GM21447 (cell line): ENCODE measurements at regions not wholly inside any gene's neighbourhood (a gene's known extent, or its start where the extent isn't known, plus 50 kb on each side); places are given as distances from the start of the nearest gene placed in this dataset.
"Not testable (repeated sequence)": the region's sequence is repeated elsewhere in the genome, so short reads cannot be mapped to it uniquely, and the experiment has no call there.

Experiments
- ATAC-seq: cut with Tn5 transposase; IDR thresholded peaks from one replicate; pipeline ENCODE4 v1.9.1; 2021; ENCODE audit not compliant: unreplicated experiment

DNA sequence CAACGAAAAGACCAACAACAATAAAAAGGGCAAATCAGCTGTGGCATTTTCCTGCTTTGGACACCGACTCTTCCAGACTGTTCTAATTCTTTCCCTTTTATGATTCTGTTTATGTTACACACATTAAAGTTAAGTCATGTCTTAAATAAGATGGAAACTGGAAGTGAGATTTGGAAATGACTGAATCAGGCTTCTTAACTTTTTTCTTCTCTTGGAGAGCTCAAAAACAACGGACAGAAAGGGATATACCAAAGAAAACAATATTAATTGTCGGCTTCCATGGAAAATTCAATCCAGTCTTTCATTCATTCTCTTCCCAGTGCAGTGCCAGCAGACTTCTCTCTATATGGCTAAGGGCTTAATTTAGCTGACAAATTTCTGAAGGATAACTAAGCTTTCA, 214.9 kb upstream of the DDHD1 start:
- ATAC-seq, result no peak

- no peak for ATAC-seq
These were observed 214.5 kb upstream of the DDHD1 start for GRCh38 chr14:53367644-53368026.

GRCh38 chr14:53365486-53366130, 212.5 kb upstream of the DDHD1 start:
- ATAC-seq, result no peak

DNA sequence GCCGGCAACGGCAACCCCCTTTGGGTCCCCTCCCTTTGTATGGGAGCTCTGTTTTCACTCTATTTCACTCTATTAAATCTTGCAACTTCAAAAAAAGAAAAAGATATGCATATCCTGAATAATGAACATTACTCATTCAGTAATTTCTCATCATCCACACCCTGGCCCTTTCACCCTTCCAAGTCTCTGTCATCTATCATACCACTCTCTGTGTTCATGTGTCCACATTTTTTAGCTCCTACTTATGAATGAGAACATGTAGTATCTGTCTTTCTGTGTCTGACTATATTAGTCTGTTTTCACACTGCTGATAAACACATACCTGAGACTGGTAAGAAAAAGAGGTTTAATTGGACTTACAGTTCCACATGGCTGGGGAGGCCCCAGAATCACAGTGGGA, 209.8 kb upstream of the DDHD1 start:
- ATAC-seq, result not testable (repeated sequence)

GRCh38 chr14:53360829-53361228, 207.7 kb upstream of the DDHD1 start:
- ATAC-seq, result no peak

DNA sequence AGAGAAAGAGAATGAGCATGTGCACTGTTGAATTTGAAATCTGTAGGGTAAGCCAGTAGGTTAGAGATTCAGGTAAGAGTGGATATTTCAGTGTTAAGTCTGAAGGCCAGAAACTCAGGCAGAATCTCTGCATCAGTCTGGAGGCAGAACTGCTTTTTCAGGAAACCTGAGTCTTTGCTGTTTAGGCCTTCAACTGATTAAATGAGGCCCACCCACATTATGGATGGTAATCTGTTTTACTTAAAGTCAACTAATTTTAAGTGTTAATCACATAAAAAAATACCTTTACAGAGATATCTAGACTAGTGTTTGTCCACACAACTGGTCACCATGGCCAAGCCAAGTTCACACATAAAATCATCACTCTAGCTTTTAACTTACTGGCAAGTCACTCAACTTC, 205.0 kb upstream of the DDHD1 start:
- ATAC-seq, result no peak

DNA sequence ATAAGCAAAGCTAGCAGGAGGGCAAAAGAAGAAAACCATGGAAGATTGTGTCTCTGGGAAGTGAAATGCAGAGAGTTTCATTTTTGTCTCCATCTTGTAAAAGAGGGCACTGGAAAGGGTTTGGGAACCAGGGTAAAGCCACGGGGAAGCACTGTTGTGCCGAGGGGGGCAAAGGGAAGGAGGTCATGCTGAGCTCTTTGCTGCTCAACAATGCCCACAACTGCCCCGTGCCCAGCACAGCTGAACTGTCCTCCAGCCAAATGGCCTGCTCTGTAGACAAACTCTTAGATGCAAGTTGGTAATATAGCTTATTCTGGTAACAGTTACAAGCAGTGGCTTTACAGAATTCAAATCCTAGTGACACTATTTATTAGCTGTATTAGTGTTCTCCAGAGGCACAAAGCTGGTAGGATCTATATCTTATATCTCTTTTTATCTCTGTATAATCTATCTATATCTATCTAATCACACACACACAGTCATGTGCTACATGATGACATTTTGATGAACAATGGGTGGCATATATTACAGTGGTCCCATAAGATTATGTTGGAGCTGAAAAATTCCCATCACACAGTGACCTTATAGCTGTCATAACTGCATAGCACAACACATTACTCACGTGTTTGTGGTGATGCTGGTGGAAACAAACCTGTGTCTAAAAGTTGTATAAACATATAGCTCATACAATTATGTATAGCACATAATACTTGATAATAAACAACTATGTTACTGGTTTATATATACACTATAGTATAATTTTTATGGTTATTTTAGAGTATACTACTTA, 203.4 kb upstream of the DDHD1 start:
- no peak for ATAC-seq

GRCh38 chr14:53355581-53356112, 202.5 kb upstream of the DDHD1 start:
- ATAC-seq, result no peak

GRCh38 chr14:53354336-53354735, 201.2 kb upstream of the DDHD1 start:
- ATAC-seq, result no peak

DNA sequence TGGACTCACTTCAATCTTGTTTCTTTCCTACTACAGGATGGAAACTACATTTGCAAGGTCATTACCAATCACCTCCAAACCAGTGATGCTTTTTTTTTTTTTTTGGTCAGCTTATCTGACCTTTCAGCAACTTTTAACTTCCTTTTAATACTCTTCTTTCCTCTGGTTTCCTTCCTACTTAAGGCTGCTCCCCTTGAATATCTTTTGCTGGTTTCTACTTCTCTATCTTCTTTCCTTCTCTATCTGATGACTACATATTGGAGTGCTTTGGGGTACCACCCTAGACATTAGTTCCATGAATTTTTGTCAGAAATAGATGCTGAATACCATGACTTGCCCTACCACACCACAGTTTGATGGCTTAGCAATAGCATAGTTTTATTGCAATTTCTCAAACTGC, 197.7 kb upstream of the DDHD1 start:
- no peak for ATAC-seq

- ATAC-seq, result no peak
These were observed 197.3 kb upstream of the DDHD1 start for GRCh38 chr14:53350429-53350828.

GRCh38 chr14:53346988-53347387, 193.9 kb upstream of the DDHD1 start:
- no peak for ATAC-seq

GRCh38 chr14:53341324-53341723, 188.2 kb upstream of the DDHD1 start:
- no peak for ATAC-seq

- no peak for ATAC-seq
These were observed 185.1 kb upstream of the DDHD1 start for GRCh38 chr14:53338192-53338591.

DNA sequence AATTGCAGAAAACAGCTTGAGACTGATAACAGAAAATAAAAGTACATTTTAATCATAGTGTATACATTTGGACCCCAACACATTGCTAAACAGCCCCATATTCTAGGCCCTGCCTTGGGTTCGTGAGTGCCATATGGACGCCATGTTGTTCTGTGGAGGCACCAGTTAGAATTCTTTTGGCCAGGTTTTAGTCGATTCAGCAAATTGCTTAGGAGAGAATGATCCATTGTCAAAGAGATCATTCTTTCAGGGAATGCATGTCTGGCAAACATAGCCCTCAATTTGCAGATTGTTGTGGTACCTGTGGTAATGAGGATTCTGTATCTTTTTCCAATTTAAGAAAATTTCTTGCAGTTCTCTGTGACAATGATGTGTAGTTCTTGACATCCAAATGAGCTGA, 183.6 kb upstream of the DDHD1 start:
- no peak for ATAC-seq

DNA sequence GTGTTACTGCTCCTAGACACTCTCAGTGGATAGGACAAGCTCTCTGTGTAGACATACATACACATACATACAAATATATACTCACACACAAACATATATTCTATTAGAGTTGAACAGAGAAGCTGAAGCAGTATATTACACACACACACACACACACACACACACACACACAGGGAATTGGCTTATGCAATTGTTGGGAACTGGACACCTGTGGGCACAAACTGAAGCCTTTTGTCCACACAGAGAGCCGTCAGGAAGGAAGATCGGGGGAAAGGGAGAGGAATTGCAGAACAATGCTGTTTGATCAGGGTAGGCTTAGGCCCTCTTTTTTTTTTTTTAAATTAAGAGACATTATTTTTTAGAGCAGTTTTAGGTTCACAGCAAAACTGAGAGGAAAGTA, 180.7 kb upstream of the DDHD1 start:
- no peak for ATAC-seq

DNA sequence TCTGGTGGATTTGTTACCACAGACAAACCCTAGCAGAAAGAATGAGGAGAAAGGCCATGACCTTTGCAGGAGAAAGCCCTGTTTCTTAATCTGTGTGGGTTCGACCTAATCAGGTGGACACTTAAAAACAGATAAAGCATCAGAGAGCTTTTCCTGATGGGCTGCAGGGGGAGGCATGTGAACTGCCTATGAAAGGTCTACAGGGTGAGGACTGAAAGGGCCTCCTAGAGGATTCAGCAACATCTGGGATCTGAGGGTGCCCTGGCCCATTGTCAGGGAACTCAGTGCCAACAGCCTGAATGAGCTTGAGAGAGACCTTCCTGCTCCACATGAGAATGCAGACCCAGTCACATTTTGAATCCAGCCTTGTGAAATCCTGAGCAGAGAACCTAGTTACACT, 178.8 kb upstream of the DDHD1 start:
- no peak for ATAC-seq

DNA sequence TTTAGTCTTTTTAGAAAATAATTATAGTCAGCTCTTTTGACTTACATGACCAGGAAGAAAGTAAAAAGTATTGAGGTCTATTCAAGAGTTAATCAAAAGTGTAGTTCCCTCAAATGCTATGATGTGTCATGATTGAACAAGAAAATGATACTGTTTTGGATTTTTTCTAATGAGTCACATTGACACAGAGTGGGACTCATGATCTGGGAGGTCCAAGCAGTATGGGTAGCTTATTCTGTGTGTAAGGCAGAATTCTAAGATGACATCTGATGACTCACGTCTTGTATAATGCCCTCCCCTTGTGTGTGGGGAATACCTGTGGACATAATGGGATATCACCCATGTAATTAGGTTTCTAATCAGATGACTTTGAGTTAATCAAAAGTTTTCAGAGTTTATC, 178.1 kb upstream of the DDHD1 start:
- no peak for ATAC-seq

GRCh38 chr14:53330441-53330840, 177.3 kb upstream of the DDHD1 start:
- ATAC-seq, result no peak

DNA sequence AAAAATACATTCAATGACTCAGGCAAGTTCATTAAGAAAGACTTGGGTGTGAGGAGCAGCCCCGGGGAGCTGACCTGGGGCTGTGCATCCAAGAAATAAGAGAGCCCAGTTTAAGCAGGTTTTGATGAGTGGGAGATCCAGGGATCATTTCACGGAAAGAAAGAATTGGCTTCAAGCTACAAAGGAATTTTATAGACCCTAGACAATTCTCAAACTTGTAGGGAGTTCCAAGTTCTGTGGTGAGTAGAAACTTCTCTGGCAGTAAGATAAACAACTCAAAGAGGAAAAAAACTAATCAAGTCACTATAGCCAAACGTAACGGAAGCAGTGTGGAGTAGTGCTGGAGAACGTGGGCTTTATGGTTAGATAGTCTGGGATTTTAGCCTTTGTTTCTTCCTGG, 175.7 kb upstream of the DDHD1 start:
- no peak for ATAC-seq

DNA sequence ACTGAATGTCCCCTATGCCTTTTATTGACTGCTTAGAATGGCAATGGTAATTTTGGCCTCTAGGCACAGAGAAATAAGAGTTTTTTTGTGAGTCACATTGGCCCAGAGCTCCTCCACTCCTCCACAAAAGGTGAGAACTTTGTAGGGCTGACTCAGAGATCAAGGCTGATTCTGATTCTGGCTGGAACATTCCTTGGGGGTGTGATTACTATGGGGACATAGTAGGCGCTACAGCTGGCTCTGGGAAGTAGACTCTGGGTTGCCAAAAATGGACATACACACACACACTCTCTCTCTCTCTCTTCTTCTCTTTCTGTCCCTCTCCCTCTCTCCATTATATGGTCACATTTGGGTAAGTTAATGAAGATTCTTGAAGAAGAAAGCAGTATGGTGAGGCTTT, 174.6 kb upstream of the DDHD1 start:
- no peak for ATAC-seq

DNA sequence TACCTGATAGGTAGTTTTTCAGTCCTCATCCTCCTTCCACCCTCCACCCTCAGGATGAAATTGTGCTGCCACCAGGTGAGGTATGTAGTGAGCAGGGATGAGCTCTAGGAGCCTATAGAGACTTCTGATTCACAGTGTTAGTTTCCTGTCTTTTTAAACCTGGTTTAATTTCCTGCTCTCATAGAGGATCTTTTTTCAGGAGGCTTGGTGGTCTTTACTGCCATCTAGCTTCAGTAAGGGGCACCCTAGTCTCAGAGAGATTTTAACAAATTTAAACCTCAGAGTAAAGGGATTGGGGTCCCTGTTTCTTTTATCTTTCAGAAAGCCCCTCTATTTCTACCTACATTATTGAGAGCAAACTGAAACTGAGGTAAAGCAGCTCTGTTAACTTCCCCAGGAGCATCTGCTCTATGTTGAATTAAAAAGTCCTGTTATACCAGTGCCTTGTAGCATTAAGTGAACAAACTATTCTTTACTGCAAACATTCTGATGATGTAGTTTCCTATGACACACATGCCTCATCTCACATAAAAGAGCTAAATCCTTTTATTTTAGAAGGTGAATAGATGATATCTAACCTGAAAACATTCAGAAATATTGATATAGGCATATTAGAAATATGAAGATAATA, 172.2 kb upstream of the DDHD1 start:
- ATAC-seq, result no peak
